Activated T-helper 17 cell treated with anti-CD3 and anti-CD28 coated beads, Interleukin-2, amount 50 U/mL, for 72 hours (primary cell): ENCODE measurements at regions not wholly inside any gene's neighbourhood (a gene's known extent, or its start where the extent isn't known, plus 50 kb on each side); places are given as distances from the start of the nearest gene placed in this dataset.

ENCODE experiments used
- ATAC-seq: fragments of 150-1000 bp; cut with Tn5 transposase; replicated peaks from 2 replicates; pipeline ENCODE4 v1.10.0; 2021; ENCODE audit warnings: mild to moderate bottlenecking, moderate library complexity
- H3K27ac Mint-ChIP-seq: one replicate; pipeline ENCODE4 v1.8.0; 2022; ENCODE audit warnings: mixed read lengths
- H3K27me3 Mint-ChIP-seq: one replicate; pipeline ENCODE4 v1.8.0; 2022; ENCODE audit warnings: mixed read lengths
- H3K36me3 Mint-ChIP-seq: one replicate; pipeline ENCODE4 v1.8.0; 2022; ENCODE audit warnings: low read depth, mild to moderate bottlenecking, mixed read lengths
- H3K4me1 Mint-ChIP-seq: one replicate; pipeline ENCODE4 v1.8.0; 2022; ENCODE audit warnings: mixed read lengths
- H3K4me3 Mint-ChIP-seq: one replicate; pipeline ENCODE4 v1.8.0; 2022; ENCODE audit warnings: mild to moderate bottlenecking, mixed read lengths
- H3K9me3 Mint-ChIP-seq: one replicate; pipeline ENCODE4 v1.8.0; 2022; ENCODE audit warnings: mixed read lengths

GRCh38 chr11:79667380-79667779 is 226.6 kb upstream of the TENM4 start:
- Mint-ChIP-seq H3K4me3 (no peak overlapping the region), H3K27ac (no peak overlapping the region), H3K27me3 (no peaks in the 10 kb centered on the region), H3K4me1 (no peaks in the 10 kb centered on the region), H3K36me3 (no peaks in the 10 kb centered on the region), H3K9me3 (peaks cover 2% of the 10 kb centered on the region)
- ATAC-seq: no peak

- no peaks in the 10 kb centered on the region for H3K36me3 Mint-ChIP-seq
- no peak overlapping the region for H3K27ac Mint-ChIP-seq
- no peaks in the 10 kb centered on the region for H3K27me3 Mint-ChIP-seq
- H3K4me3 Mint-ChIP-seq: no peak overlapping the region
- H3K9me3 Mint-ChIP-seq: no peaks in the 10 kb centered on the region
- H3K4me1 Mint-ChIP-seq: no peaks in the 10 kb centered on the region
- ATAC-seq: no peak
Measured at GRCh38 chr11:79663017-79663416, 222.2 kb upstream of the TENM4 start.

GRCh38 chr11:79661373-79661772 is 220.5 kb upstream of the TENM4 start:
- H3K36me3 Mint-ChIP-seq: no peaks in the 10 kb centered on the region
- H3K27me3 Mint-ChIP-seq: no peaks in the 10 kb centered on the region
- H3K4me3 Mint-ChIP-seq: no peak overlapping the region
- no peak overlapping the region for H3K27ac Mint-ChIP-seq
- H3K9me3 Mint-ChIP-seq: peaks cover 4% of the 10 kb centered on the region
- no peak for ATAC-seq
- no peaks in the 10 kb centered on the region for H3K4me1 Mint-ChIP-seq

GRCh38 chr11:79648766-79649520 is 208.1 kb upstream of the TENM4 start:
- Mint-ChIP-seq H3K36me3 (no peaks in the 10 kb centered on the region), H3K4me3 (no peak overlapping the region), H3K4me1 (no peaks in the 10 kb centered on the region), H3K27ac (no peak overlapping the region), H3K9me3 (peaks cover 9% of the 10 kb centered on the region), H3K27me3 (no peaks in the 10 kb centered on the region)
- no peak for ATAC-seq

GRCh38 chr11:79637219-79637618 is 196.4 kb upstream of the TENM4 start:
- no peaks in the 10 kb centered on the region for H3K27me3 Mint-ChIP-seq
- ATAC-seq: no peak
- peaks cover 2% of the 10 kb centered on the region for H3K9me3 Mint-ChIP-seq
- no peak overlapping the region for H3K27ac Mint-ChIP-seq
- no peaks in the 10 kb centered on the region for H3K4me1 Mint-ChIP-seq
- H3K4me3 Mint-ChIP-seq: no peak overlapping the region
- no peaks in the 10 kb centered on the region for H3K36me3 Mint-ChIP-seq

GRCh38 chr11:79634905-79635304 is 194.1 kb upstream of the TENM4 start:
- Mint-ChIP-seq H3K27ac (no peak overlapping the region), H3K4me1 (no peaks in the 10 kb centered on the region), H3K36me3 (no peaks in the 10 kb centered on the region), H3K9me3 (no peaks in the 10 kb centered on the region), H3K27me3 (no peaks in the 10 kb centered on the region), H3K4me3 (no peak overlapping the region)
- no peak for ATAC-seq

- Mint-ChIP-seq H3K4me3 (no peak overlapping the region), H3K4me1 (no peaks in the 10 kb centered on the region), H3K36me3 (no peaks in the 10 kb centered on the region), H3K9me3 (peaks cover 4% of the 10 kb centered on the region), H3K27ac (no peak overlapping the region), H3K27me3 (no peaks in the 10 kb centered on the region)
- no peak for ATAC-seq
Measured at GRCh38 chr11:79627281-79627680, 186.5 kb upstream of the TENM4 start.

- peaks cover 6% of the 10 kb centered on the region for H3K9me3 Mint-ChIP-seq
- H3K4me3 Mint-ChIP-seq: no peak overlapping the region
- H3K27ac Mint-ChIP-seq: no peak overlapping the region
- no peaks in the 10 kb centered on the region for H3K4me1 Mint-ChIP-seq
- H3K36me3 Mint-ChIP-seq: no peaks in the 10 kb centered on the region
- H3K27me3 Mint-ChIP-seq: no peaks in the 10 kb centered on the region
- ATAC-seq: peak; percentile 40
Measured at GRCh38 chr11:79626135-79627075, 185.6 kb upstream of the TENM4 start.

- no peaks in the 10 kb centered on the region for H3K4me1 Mint-ChIP-seq
- H3K27me3 Mint-ChIP-seq: no peaks in the 10 kb centered on the region
- H3K36me3 Mint-ChIP-seq: no peaks in the 10 kb centered on the region
- no peak overlapping the region for H3K27ac Mint-ChIP-seq
- ATAC-seq: no peak
- no peak overlapping the region for H3K4me3 Mint-ChIP-seq
- H3K9me3 Mint-ChIP-seq: peaks cover 16% of the 10 kb centered on the region
Measured at GRCh38 chr11:79623375-79623774, 182.5 kb upstream of the TENM4 start.

- no peaks in the 10 kb centered on the region for H3K36me3 Mint-ChIP-seq
- H3K4me1 Mint-ChIP-seq: no peaks in the 10 kb centered on the region
- H3K9me3 Mint-ChIP-seq: peaks cover 25% of the 10 kb centered on the region
- no peak overlapping the region for H3K4me3 Mint-ChIP-seq
- H3K27ac Mint-ChIP-seq: no peak overlapping the region
- no peak for ATAC-seq
- H3K27me3 Mint-ChIP-seq: no peaks in the 10 kb centered on the region
Measured at GRCh38 chr11:79617561-79617960, 176.7 kb upstream of the TENM4 start.

GRCh38 chr11:79616392-79616851 is 175.6 kb upstream of the TENM4 start:
- no peaks in the 10 kb centered on the region for H3K27me3 Mint-ChIP-seq
- no peak for ATAC-seq
- no peak overlapping the region for H3K4me3 Mint-ChIP-seq
- no peaks in the 10 kb centered on the region for H3K4me1 Mint-ChIP-seq
- no peak overlapping the region for H3K27ac Mint-ChIP-seq
- no peaks in the 10 kb centered on the region for H3K36me3 Mint-ChIP-seq
- H3K9me3 Mint-ChIP-seq: peaks cover 24% of the 10 kb centered on the region

- Mint-ChIP-seq H3K4me1 (no peaks in the 10 kb centered on the region), H3K27me3 (no peaks in the 10 kb centered on the region), H3K27ac (no peak overlapping the region), H3K4me3 (no peak overlapping the region), H3K36me3 (no peaks in the 10 kb centered on the region), H3K9me3 (peaks cover 17% of the 10 kb centered on the region)
- no peak for ATAC-seq
Measured at GRCh38 chr11:79615425-79615824, 174.6 kb upstream of the TENM4 start.

- Mint-ChIP-seq H3K27ac (no peak overlapping the region), H3K36me3 (no peaks in the 10 kb centered on the region), H3K4me3 (no peak overlapping the region), H3K9me3 (peaks cover 16% of the 10 kb centered on the region), H3K4me1 (no peaks in the 10 kb centered on the region), H3K27me3 (no peaks in the 10 kb centered on the region)
- ATAC-seq: no peak
Measured at GRCh38 chr11:79610678-79611077, 169.8 kb upstream of the TENM4 start.

- Mint-ChIP-seq H3K27me3 (no peaks in the 10 kb centered on the region), H3K9me3 (peaks cover 16% of the 10 kb centered on the region), H3K36me3 (no peaks in the 10 kb centered on the region), H3K4me3 (no peak overlapping the region), H3K4me1 (no peaks in the 10 kb centered on the region), H3K27ac (no peak overlapping the region)
- ATAC-seq: no peak
Measured at GRCh38 chr11:79610139-79610538, 169.3 kb upstream of the TENM4 start.

- peaks cover 16% of the 10 kb centered on the region for H3K9me3 Mint-ChIP-seq
- H3K4me3 Mint-ChIP-seq: no peak overlapping the region
- no peak for ATAC-seq
- no peaks in the 10 kb centered on the region for H3K27me3 Mint-ChIP-seq
- no peaks in the 10 kb centered on the region for H3K4me1 Mint-ChIP-seq
- H3K27ac Mint-ChIP-seq: no peak overlapping the region
- no peaks in the 10 kb centered on the region for H3K36me3 Mint-ChIP-seq
Measured at GRCh38 chr11:79609511-79609910, 168.7 kb upstream of the TENM4 start.
